GM12878 (cell line): ENCODE measurements at regions not wholly inside any gene's neighbourhood (a gene's known extent, or its start where the extent isn't known, plus 50 kb on each side); places are given as distances from the start of the nearest gene placed in this dataset.

Experiments
- ATAC-seq: fragments of 200-7000 bp; cut with Tn5 transposase; 3 replicates; pipeline ENCODE4 v1.9.1; 2020; ENCODE audit warnings: mild to moderate bottlenecking, moderate library complexity
- BruUV-seq: library from RNA; stranded (reverse); fragments of 400-500 nt; replicated peaks from 2 replicates; lab custom pipeline; 2021; lab: Mats Ljungman, UMichigan
- CTCF ChIA-PET: fragments of 300-600 bp; sonication (Branson Sonifier 250); formaldehyde crosslinking; extraction: SDS; loops from one replicate; lab custom pipeline; 2021; ENCODE audit warnings: inconsistent platforms; lab: Yijun Ruan, JAX
- POLR2A ChIA-PET: fragments of 350-600 bp; formaldehyde crosslinking; extraction: SDS; loops from one replicate; lab custom pipeline; 2021; ENCODE audit warnings: inconsistent platforms; lab: Charles Lee
- RAD21 ChIA-PET: fragments of 300-600 bp; sonication (Branson Sonifier 250); formaldehyde crosslinking; loops from one replicate; lab custom pipeline; 2023; ENCODE audit warnings: antibody characterized with exemption; ENCODE audit not compliant: unreplicated experiment; lab: Charles Lee
- SMC1A ChIA-PET: fragments of 300-600 bp; sonication (Branson Sonifier 250); formaldehyde crosslinking; loops from one replicate; lab custom pipeline; 2023; ENCODE audit not compliant: unreplicated experiment, uncharacterized antibody; lab: Charles Lee
- DNase-seq: peaks from one replicate; pipeline ENCODE4 v3.0.0-alpha.2; 2011; ENCODE audit warnings: low read depth, low spot score
- FAIRE-seq: peaks from 3 replicates; lab custom pipeline; 2011; peaks lifted over from hg19 to GRCh38; lab: Jason Lieb, UNC
- H2AFZ ChIP-seq: 2 replicates; pipeline ENCODE4 v1.6.0; 2011; ENCODE audit warnings: low read depth, low read length, control low read depth; ENCODE audit not compliant: control insufficient read depth
- H3K27ac ChIP-seq: 2 replicates; pipeline ENCODE4 v1.5.1; 2011; ENCODE audit warnings: control low read depth; ENCODE audit not compliant: control insufficient read depth, insufficient read depth
- H3K27me3 ChIP-seq, 2 experiments: replicated peaks in 1 of 2; 2 replicates each; pipeline versions ENCODE4 v1.6.0 to v1.6.1; 2011; ENCODE audit warnings: low read length in 1 of 2; ENCODE audit not compliant: control insufficient read depth in 2 of 2, insufficient read depth in 2 of 2
- H3K36me3 ChIP-seq, 2 experiments: 2 replicates each; pipeline ENCODE4 v1.5.1; 2011; ENCODE audit warnings: low read length in 1 of 2; ENCODE audit not compliant: control insufficient read depth in 2 of 2, insufficient read depth in 2 of 2
- H3K4me1 ChIP-seq: 2 replicates; pipeline ENCODE4 v1.6.1; 2011; ENCODE audit warnings: mild to moderate bottlenecking, low read length, moderate library complexity, mixed read lengths; ENCODE audit not compliant: control insufficient read depth, insufficient read depth
- H3K4me2 ChIP-seq: 2 replicates; pipeline ENCODE4 v1.6.0; 2011; ENCODE audit warnings: control low read depth; ENCODE audit not compliant: control insufficient read depth, insufficient read depth
- H3K4me3 ChIP-seq: fragments of 200-600 bp; sonication (generic); 2 replicates; pipeline ENCODE4 v1.5.1; 2016
- H3K79me2 ChIP-seq: 2 replicates; pipeline ENCODE4 v1.6.0; 2011; ENCODE audit warnings: low read length; ENCODE audit not compliant: control insufficient read depth, insufficient read depth
- H3K9ac ChIP-seq: 2 replicates; pipeline ENCODE4 v1.8.0; 2011; ENCODE audit warnings: low read length, control low read depth, mixed read lengths; ENCODE audit not compliant: control insufficient read depth, insufficient read depth
- H3K9me3 ChIP-seq: replicated peaks from 3 replicates; pipeline ENCODE4 v1.5.1; 2011; ENCODE audit warnings: mild to moderate bottlenecking, low read length; ENCODE audit not compliant: control insufficient read depth, insufficient read depth
- H4K20me1 ChIP-seq: 2 replicates; pipeline ENCODE4 v1.6.0; 2011; ENCODE audit not compliant: control insufficient read depth, insufficient read depth
- ASH2L ChIP-seq: fragments of 300-600, 200-600 bp; sonication (generic); IDR thresholded peaks from 2 replicates; pipeline ENCODE4 v1.6.1; 2017; ENCODE audit warnings: low read depth, mild to moderate bottlenecking, borderline replicate concordance
- BCL11A ChIP-seq: IDR thresholded peaks from 2 replicates; pipeline ENCODE4 v1.6.1; 2011; ENCODE audit warnings: low read depth, low read length
- FOS ChIP-seq: IDR thresholded peaks from 3 replicates; pipeline ENCODE4 v1.6.1; 2011; ENCODE audit warnings: borderline replicate concordance; ENCODE audit not compliant: insufficient read length; ENCODE audit errors: extremely low read depth
- MAX ChIP-seq: IDR thresholded peaks from 2 replicates; pipeline ENCODE4 v1.6.1; 2012; ENCODE audit warnings: low read depth, low read length, improper control_type of control experiment
- MXI1 ChIP-seq: fragments of 150-350 bp; IDR thresholded peaks from 2 replicates; pipeline ENCODE4 v1.6.1; 2011; ENCODE audit warnings: low read depth, mild to moderate bottlenecking, inconsistent platforms, low read length, improper control_type of control experiment
- NFYA ChIP-seq: IDR thresholded peaks from 2 replicates; pipeline ENCODE4 v1.6.1; 2011; ENCODE audit warnings: low read depth, mild to moderate bottlenecking, low read length, improper control_type of control experiment, borderline replicate concordance
- RB1 ChIP-seq: fragments of 450-650 bp; formaldehyde crosslinking; IDR thresholded peaks from 2 replicates; pipeline ENCODE4 v1.6.1; 2017; ENCODE audit warnings: mild to moderate bottlenecking, borderline replicate concordance
- SRF ChIP-seq, 2 experiments: IDR thresholded peaks; 2 replicates each; pipeline ENCODE4 v1.6.1; 2011; ENCODE audit warnings: low read depth in 2 of 2, low read length in 2 of 2, mild to moderate bottlenecking in 1 of 2, moderate library complexity in 1 of 2
- ZBTB11 ChIP-seq: fragments of 450-650 bp; formaldehyde crosslinking; IDR thresholded peaks from 2 replicates; pipeline ENCODE4 v1.5.0; 2022; ENCODE audit warnings: mild to moderate bottlenecking, missing genetic modification characterization
- ZNF687 ChIP-seq: fragments of 450-650 bp; IDR thresholded peaks from 2 replicates; pipeline ENCODE4 v1.6.1; 2017; ENCODE audit warnings: mild to moderate bottlenecking, moderate library complexity
- WGBS: methylation state at CpG from one replicate; pipeline ENCODE4 v1.1.6; 2016; ENCODE audit warnings: low lambda C conversion rate; ENCODE audit not compliant: insufficient replicate concordance, insufficient coverage; ENCODE audit errors: missing lambda C conversion rate; 5-methylcytosine and 5-hydroxymethylcytosine counted together
- in situ Hi-C: fragments of 300-500 bp; cut with MboI; formaldehyde crosslinking; loops from 9 replicates; pipeline ENCODE4 v1.14.3; 2018; ENCODE audit warnings: mixed read lengths
- intact Hi-C: fragments of 100-400 bp; cut with micrococcal nuclease; formaldehyde crosslinking; loops from one replicate; pipeline ENCODE4 v1.14.2; 2022; ENCODE audit not compliant: unreplicated experiment

DNA sequence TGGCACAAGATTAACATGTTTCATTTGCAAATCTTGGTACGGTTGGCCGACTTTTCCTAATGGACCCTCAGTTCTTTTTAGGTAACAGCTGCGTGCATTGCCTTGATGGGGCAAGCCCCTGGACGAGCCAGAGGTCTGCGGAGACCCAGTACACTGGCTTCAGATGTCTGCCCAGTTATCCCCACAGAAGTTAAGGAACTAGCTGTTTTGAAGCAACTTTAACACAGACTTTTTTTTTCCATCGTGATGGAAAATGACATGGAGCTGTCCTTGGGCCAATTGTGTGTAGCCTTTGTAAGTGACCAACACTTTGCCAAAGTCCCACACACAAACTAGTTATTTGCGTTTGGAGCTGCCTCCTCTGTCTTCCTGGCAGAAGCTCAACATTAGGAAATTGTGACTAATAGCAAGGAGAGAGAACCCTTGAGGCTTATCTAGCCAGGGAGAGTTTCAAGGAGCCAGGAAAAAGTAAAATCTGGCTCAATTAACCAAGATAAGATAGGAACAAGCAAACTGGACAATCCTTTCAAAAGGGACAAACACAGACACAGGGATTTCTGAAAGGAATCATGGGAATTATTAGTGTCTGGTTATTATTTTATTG is 99.6 kb upstream of the BMPER start:
- no peak overlapping the region for H3K4me3 ChIP-seq
- ChIA-PET CTCF (interaction anchor here (1.3 to 2.6 kb wide), 3 partner anchors 10 to 622 kb away, joined by 5 to 10 read pairs (median 6); no protein-coding TSS in a partner anchor), POLR2A (no interaction called here), SMC1A (interaction anchor here (1.1 kb wide), 1 partner anchor 48 kb away, joined by 6 read pairs; no protein-coding TSS in a partner anchor), RAD21 (no interaction called here)
- no peak overlapping the region for H3K27ac ChIP-seq
- H3K4me1 ChIP-seq = no peaks in the 10 kb centered on the region
- H3K79me2 ChIP-seq = no peaks in the 10 kb centered on the region
- no peak for FAIRE-seq
- WGBS = 13% methylated on average over 7 of the region's 7 CpGs
- no peak overlapping the region for H3K9ac ChIP-seq
- no peak overlapping the region for H2AFZ ChIP-seq
- TF ChIP-seq MAX (no peak), ZBTB11 (CRISPR knock-in tag) (no peak), SRF (IDR thresholded peaks at IDR 0.05; ENCODE audit: low read depth in 2 of 2, low read length in 2 of 2) (no peak), BCL11A (no peak), RB1 (no peak), MXI1 (no peak), FOS (no peak), NFYA (no peak), ZNF687 (no peak), ASH2L (no peak)
- intact Hi-C loops (no loop called here), in situ Hi-C loops (no loop called here)
- DNase-seq = no peak
- H3K9me3 ChIP-seq = no peaks in the 10 kb centered on the region
- BruUV-seq = no TSS peak
- no peaks in the 10 kb centered on the region for H3K36me3 ChIP-seq
- ATAC-seq = no peak
- H3K4me2 ChIP-seq = no peak overlapping the region
- no peaks in the 10 kb centered on the region for H4K20me1 ChIP-seq
- H3K27me3 ChIP-seq = no peaks in the 10 kb centered on the region
